Glutamatergic neuron (in vitro differentiated cells): ENCODE measurements at regions not wholly inside any gene's neighbourhood (a gene's known extent, or its start where the extent isn't known, plus 50 kb on each side); places are given as distances from the start of the nearest gene placed in this dataset.

ENCODE experiments used
- DNase-seq: peaks from one replicate; pipeline ENCODE4 v3.0.0; 2022
- H3K27ac Mint-ChIP-seq: one replicate; pipeline ENCODE4 v1.8.0; 2020; ENCODE audit warnings: mild to moderate bottlenecking, mixed read lengths, inconsistent platforms; ENCODE audit not compliant: unreplicated experiment
- H3K27me3 Mint-ChIP-seq: one replicate; pipeline ENCODE4 v1.8.0; 2020; ENCODE audit warnings: mild to moderate bottlenecking, moderate library complexity, mixed read lengths, inconsistent platforms; ENCODE audit not compliant: unreplicated experiment
- H3K36me3 Mint-ChIP-seq: one replicate; pipeline ENCODE4 v1.8.0; 2020; ENCODE audit warnings: mild to moderate bottlenecking, mixed read lengths, inconsistent platforms; ENCODE audit not compliant: unreplicated experiment
- H3K4me1 Mint-ChIP-seq: one replicate; pipeline ENCODE4 v1.8.0; 2020; ENCODE audit warnings: mild to moderate bottlenecking, low read depth, mixed read lengths, inconsistent platforms; ENCODE audit not compliant: unreplicated experiment
- H3K4me3 Mint-ChIP-seq: one replicate; pipeline ENCODE4 v1.8.0; 2020; ENCODE audit warnings: mild to moderate bottlenecking, mixed read lengths, inconsistent platforms; ENCODE audit not compliant: unreplicated experiment
- H3K9me3 Mint-ChIP-seq: one replicate; pipeline ENCODE4 v1.8.0; 2020; ENCODE audit warnings: mild to moderate bottlenecking, moderate library complexity, mixed read lengths, inconsistent platforms; ENCODE audit not compliant: unreplicated experiment
- CTCF ChIP-seq: fragments of 200-600 bp; sonication (generic); IDR thresholded peaks from one replicate; pipeline ENCODE4 v1.5.0; 2021; ENCODE audit not compliant: partially characterized antibody, unreplicated experiment

GRCh38 chr13:64197232-64197631 lies 2781.6 kb upstream of the PCDH20 start:
- Mint-ChIP-seq H3K27me3 (no peaks in the 10 kb centered on the region), H3K27ac (no peak overlapping the region), H3K4me3 (no peak overlapping the region), H3K4me1 (peaks cover 5% of the 10 kb centered on the region), H3K9me3 (no peaks in the 10 kb centered on the region), H3K36me3 (no peaks in the 10 kb centered on the region)
- TF ChIP-seq CTCF = no peak
- no peak for DNase-seq

DNA sequence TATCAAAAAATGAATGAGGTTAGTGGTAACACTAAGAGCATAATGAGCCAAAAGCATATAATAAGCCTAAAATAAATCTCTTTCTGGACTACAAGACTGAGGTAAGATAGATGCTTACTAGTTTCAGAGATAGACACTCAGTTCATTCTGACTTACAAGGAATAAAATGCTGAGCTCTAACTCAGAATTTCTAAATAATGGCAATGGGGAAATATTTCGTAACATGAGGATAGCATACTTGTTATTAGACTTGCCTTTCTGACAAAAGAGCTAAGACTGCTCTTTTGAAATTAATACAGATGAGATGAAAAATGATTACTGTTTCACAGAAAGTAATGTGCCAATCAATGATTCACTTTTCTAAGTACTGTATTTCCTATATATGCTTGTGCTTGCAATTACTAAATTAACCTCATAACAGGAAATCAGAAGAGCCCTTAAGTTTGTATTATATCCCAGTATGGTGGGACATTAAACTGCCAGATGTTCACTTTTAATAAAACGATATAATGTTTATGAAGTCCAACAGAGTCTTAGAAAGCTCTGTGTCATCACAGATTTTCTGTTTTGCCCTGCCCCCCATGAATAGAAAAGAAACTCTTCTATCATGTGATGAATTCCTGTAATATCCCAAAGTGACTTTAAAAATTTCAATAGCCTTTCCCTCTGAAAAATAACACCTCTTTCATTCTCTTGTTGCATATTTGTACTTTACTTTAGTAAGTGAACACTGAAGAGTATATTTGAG lies 2771.0 kb upstream of the PCDH20 start:
- Mint-ChIP-seq H3K9me3 (peaks cover 2% of the 10 kb centered on the region), H3K27me3 (no peaks in the 10 kb centered on the region), H3K27ac (no peak overlapping the region), H3K4me1 (no peaks in the 10 kb centered on the region), H3K4me3 (no peak overlapping the region), H3K36me3 (no peaks in the 10 kb centered on the region)
- TF ChIP-seq CTCF = no peak
- DNase-seq = no peak

GRCh38 chr13:64186071-64186470 lies 2770.4 kb upstream of the PCDH20 start:
- no peaks in the 10 kb centered on the region for H3K36me3 Mint-ChIP-seq
- no peak for DNase-seq
- TF ChIP-seq CTCF = no peak
- no peaks in the 10 kb centered on the region for H3K27me3 Mint-ChIP-seq
- H3K9me3 Mint-ChIP-seq = peaks cover 2% of the 10 kb centered on the region
- H3K4me3 Mint-ChIP-seq = no peak overlapping the region
- no peaks in the 10 kb centered on the region for H3K4me1 Mint-ChIP-seq
- no peak overlapping the region for H3K27ac Mint-ChIP-seq

- H3K4me3 Mint-ChIP-seq = no peak overlapping the region
- no peak for TF ChIP-seq CTCF
- no peaks in the 10 kb centered on the region for H3K27me3 Mint-ChIP-seq
- no peaks in the 10 kb centered on the region for H3K4me1 Mint-ChIP-seq
- no peaks in the 10 kb centered on the region for H3K9me3 Mint-ChIP-seq
- no peak overlapping the region for H3K27ac Mint-ChIP-seq
- no peaks in the 10 kb centered on the region for H3K36me3 Mint-ChIP-seq
- no peak for DNase-seq
Measured at GRCh38 chr13:64180756-64181155, 2765.1 kb upstream of the PCDH20 start.

GRCh38 chr13:64165826-64166225 lies 2750.2 kb upstream of the PCDH20 start:
- Mint-ChIP-seq H3K9me3 (no peaks in the 10 kb centered on the region), H3K4me1 (no peaks in the 10 kb centered on the region), H3K27me3 (peaks cover 1% of the 10 kb centered on the region), H3K36me3 (no peaks in the 10 kb centered on the region), H3K27ac (no peak overlapping the region), H3K4me3 (no peak overlapping the region)
- no peak for TF ChIP-seq CTCF
- DNase-seq = no peak
